Upper lobe of left lung (tissue), 4 donors: ENCODE measurements at regions not wholly inside any gene's neighbourhood (a gene's known extent, or its start where the extent isn't known, plus 50 kb on each side); places are given as distances from the start of the nearest gene placed in this dataset.

Experiments used
- CTCF ChIP-seq, 6 experiments: fragments of 450-650 bp in 4 of 6; fragments of 200-600 bp in 2 of 6; sonication (generic) in 2 of 6; IDR thresholded peaks; one replicate each; pipeline ENCODE4 v1.5.1; 2016 to 2019; ENCODE audit warnings: antibody characterized with exemption in 6 of 6
- EP300 ChIP-seq, 4 donors: sonication (generic); formaldehyde crosslinking; IDR thresholded peaks; one replicate each; pipeline ENCODE4 v1.5.1; 2017; ENCODE audit warnings: antibody characterized with exemption in 4 of 4, control low read depth in 2 of 4
- POLR2A ChIP-seq, 4 donors: fragments of 450-650 bp; IDR thresholded peaks; one replicate each; pipeline ENCODE4 v1.5.1; 2016 to 2017; ENCODE audit warnings: antibody characterized with exemption in 4 of 4, mild to moderate bottlenecking in 2 of 4
- POLR2AphosphoS5 ChIP-seq, 2 donors: sonication (generic); formaldehyde crosslinking; IDR thresholded peaks; one replicate each; pipeline ENCODE4 v1.5.1; 2017; ENCODE audit warnings: antibody characterized with exemption in 2 of 2

GRCh38 chr13:33352041-33352440 is 66.5 kb upstream of the STARD13 start:
- TF ChIP-seq CTCF (IDR thresholded peaks at IDR 0.05) = no peak
- TF ChIP-seq POLR2A (IDR thresholded peaks at IDR 0.05) = no peak
- TF ChIP-seq POLR2AphosphoS5 (IDR thresholded peaks at IDR 0.05) = no peak
- no peak for TF ChIP-seq EP300 (IDR thresholded peaks at IDR 0.05)
